ENCODE measurements at regions not wholly inside any gene's neighbourhood (a gene's known extent, or its start where the extent isn't known, plus 50 kb on each side); places are given as distances from the start of the nearest gene placed in this dataset.

DNA sequence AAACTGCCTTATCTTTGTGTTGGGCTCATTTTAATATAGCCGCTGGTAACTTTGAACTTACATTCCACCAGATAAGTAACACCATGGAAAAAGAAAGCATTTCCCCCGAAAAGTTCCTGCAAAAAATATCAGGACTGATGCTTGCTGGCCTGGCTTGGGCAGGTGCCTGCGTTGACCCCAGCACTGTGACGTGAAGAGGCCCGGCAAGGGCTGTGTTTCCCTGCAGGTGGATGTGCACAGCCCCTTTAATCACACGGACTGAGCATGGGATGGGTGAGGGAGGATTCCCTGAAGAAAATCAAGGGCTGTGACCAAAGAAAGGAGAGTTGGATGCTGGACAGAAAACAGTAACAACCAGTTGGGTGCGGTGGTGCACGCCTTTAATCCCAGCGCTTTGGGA, 138.2 kb downstream of the NSG2 start:
- TF ChIP-seq, protein P1, sequence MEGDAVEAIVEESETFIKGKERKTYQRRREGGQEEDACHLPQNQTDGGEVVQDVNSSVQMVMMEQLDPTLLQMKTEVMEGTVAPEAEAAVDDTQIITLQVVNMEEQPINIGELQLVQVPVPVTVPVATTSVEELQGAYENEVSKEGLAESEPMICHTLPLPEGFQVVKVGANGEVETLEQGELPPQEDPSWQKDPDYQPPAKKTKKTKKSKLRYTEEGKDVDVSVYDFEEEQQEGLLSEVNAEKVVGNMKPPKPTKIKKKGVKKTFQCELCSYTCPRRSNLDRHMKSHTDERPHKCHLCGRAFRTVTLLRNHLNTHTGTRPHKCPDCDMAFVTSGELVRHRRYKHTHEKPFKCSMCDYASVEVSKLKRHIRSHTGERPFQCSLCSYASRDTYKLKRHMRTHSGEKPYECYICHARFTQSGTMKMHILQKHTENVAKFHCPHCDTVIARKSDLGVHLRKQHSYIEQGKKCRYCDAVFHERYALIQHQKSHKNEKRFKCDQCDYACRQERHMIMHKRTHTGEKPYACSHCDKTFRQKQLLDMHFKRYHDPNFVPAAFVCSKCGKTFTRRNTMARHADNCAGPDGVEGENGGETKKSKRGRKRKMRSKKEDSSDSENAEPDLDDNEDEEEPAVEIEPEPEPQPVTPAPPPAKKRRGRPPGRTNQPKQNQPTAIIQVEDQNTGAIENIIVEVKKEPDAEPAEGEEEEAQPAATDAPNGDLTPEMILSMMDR (IDR thresholded peaks at IDR 0.05; ENCODE audit: insufficient read depth, low read length) = no peak
- TF ChIP-seq, protein P2, sequence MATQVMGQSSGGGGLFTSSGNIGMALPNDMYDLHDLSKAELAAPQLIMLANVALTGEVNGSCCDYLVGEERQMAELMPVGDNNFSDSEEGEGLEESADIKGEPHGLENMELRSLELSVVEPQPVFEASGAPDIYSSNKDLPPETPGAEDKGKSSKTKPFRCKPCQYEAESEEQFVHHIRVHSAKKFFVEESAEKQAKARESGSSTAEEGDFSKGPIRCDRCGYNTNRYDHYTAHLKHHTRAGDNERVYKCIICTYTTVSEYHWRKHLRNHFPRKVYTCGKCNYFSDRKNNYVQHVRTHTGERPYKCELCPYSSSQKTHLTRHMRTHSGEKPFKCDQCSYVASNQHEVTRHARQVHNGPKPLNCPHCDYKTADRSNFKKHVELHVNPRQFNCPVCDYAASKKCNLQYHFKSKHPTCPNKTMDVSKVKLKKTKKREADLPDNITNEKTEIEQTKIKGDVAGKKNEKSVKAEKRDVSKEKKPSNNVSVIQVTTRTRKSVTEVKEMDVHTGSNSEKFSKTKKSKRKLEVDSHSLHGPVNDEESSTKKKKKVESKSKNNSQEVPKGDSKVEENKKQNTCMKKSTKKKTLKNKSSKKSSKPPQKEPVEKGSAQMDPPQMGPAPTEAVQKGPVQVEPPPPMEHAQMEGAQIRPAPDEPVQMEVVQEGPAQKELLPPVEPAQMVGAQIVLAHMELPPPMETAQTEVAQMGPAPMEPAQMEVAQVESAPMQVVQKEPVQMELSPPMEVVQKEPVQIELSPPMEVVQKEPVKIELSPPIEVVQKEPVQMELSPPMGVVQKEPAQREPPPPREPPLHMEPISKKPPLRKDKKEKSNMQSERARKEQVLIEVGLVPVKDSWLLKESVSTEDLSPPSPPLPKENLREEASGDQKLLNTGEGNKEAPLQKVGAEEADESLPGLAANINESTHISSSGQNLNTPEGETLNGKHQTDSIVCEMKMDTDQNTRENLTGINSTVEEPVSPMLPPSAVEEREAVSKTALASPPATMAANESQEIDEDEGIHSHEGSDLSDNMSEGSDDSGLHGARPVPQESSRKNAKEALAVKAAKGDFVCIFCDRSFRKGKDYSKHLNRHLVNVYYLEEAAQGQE (IDR thresholded peaks at IDR 0.05; ENCODE audit: insufficient replicate concordance, low read depth) = no peak
- TF ChIP-seq GABPA (IDR thresholded peaks at IDR 0.05; ENCODE audit: low read depth) (no peak), POLR2AphosphoS5 (IDR thresholded peaks at IDR 0.05; ENCODE audit: low read depth) (no peak), SPI1 (IDR thresholded peaks at IDR 0.05; ENCODE audit: borderline replicate concordance, low read depth) (no peak)
